IMR-90 (cell line): ENCODE measurements at regions not wholly inside any gene's neighbourhood (a gene's known extent, or its start where the extent isn't known, plus 50 kb on each side); places are given as distances from the start of the nearest gene placed in this dataset.

Source experiments
- ATAC-seq: fragments of 200-7000 bp; cut with Tn5 transposase; 2 replicates; pipeline ENCODE4 v1.9.1; 2020; ENCODE audit warnings: low read depth, mild to moderate bottlenecking, moderate library complexity
- BruUV-seq: library from RNA; stranded (reverse); fragments of 400-500 nt; replicated peaks from 2 replicates; lab custom pipeline; 2021; lab: Mats Ljungman, UMichigan
- CTCF ChIA-PET: fragments of 300-600 bp; formaldehyde crosslinking; extraction: SDS; loops from one replicate; lab custom pipeline; 2021; ENCODE audit warnings: antibody characterized with exemption; lab: Yijun Ruan, JAX
- POLR2A ChIA-PET: fragments of 300-600 bp; sonication (Branson Sonifier 250); formaldehyde crosslinking; loops from one replicate; lab custom pipeline; 2022; ENCODE audit warnings: antibody characterized with exemption; ENCODE audit not compliant: unreplicated experiment; lab: Charles Lee
- DNase-seq: peaks from one replicate; pipeline ENCODE4 v3.0.0; 2013
- H2AFZ ChIP-seq: replicated peaks from 2 replicates; pipeline ENCODE3; 2013; ENCODE audit warnings: low read length, mild to moderate bottlenecking; ENCODE audit not compliant: poor library complexity
- H2AK5ac ChIP-seq: 2 replicates; pipeline ENCODE4 v1.6.1; 2013; ENCODE audit warnings: low read depth, low read length, inconsistent platforms
- H2AK9ac ChIP-seq: replicated peaks from 2 replicates; pipeline ENCODE3; 2013; ENCODE audit warnings: mild to moderate bottlenecking, low read depth, low read length, moderate library complexity; ENCODE audit not compliant: poor library complexity
- H2BK120ac ChIP-seq: 2 replicates; pipeline ENCODE4 v1.6.1; 2013; ENCODE audit warnings: low read depth, low read length, inconsistent platforms
- H2BK15ac ChIP-seq: 3 replicates; pipeline ENCODE4 v1.6.1; 2013; ENCODE audit warnings: low read depth, low read length, inconsistent platforms
- H2BK20ac ChIP-seq: 2 replicates; pipeline ENCODE4 v1.6.1; 2013; ENCODE audit warnings: low read depth, mild to moderate bottlenecking, inconsistent platforms, low read length, moderate library complexity
- H2BK5ac ChIP-seq: 2 replicates; pipeline ENCODE4 v1.6.1; 2013; ENCODE audit warnings: mild to moderate bottlenecking, low read depth, low read length, inconsistent platforms; ENCODE audit not compliant: poor library complexity, severe bottlenecking
- H3K14ac ChIP-seq: replicated peaks from 2 replicates; pipeline ENCODE4 v1.6.1; 2013; ENCODE audit warnings: low read depth, low read length, inconsistent platforms
- H3K18ac ChIP-seq: 2 replicates; pipeline ENCODE4 v1.6.1; 2013; ENCODE audit warnings: low read depth, low read length, control low read depth
- H3K23ac ChIP-seq: 2 replicates; pipeline ENCODE4 v1.6.1; 2013; ENCODE audit warnings: low read depth, low read length, inconsistent platforms
- H3K27ac ChIP-seq: 2 replicates; pipeline ENCODE4 v1.5.1; 2013; ENCODE audit warnings: mild to moderate bottlenecking, control low read depth, low read length; ENCODE audit not compliant: insufficient read depth
- H3K27me3 ChIP-seq: 2 replicates; pipeline ENCODE4 v1.6.1; 2013; ENCODE audit warnings: low read length; ENCODE audit not compliant: control insufficient read depth, insufficient read depth
- H3K36me3 ChIP-seq: 2 replicates; pipeline ENCODE4 v1.6.1; 2013; ENCODE audit warnings: low read length, mixed read lengths; ENCODE audit not compliant: control insufficient read depth, insufficient read depth
- H3K4ac ChIP-seq: 2 replicates; pipeline ENCODE4 v1.6.1; 2013; ENCODE audit warnings: low read depth, low read length, inconsistent platforms
- H3K4me1 ChIP-seq: 2 replicates; pipeline ENCODE4 v1.6.1; 2013; ENCODE audit warnings: low read length, mixed read lengths; ENCODE audit not compliant: control insufficient read depth, insufficient read depth
- H3K4me2 ChIP-seq: 2 replicates; pipeline ENCODE4 v1.6.1; 2013; ENCODE audit warnings: low read depth, mild to moderate bottlenecking, control low read depth, low read length, moderate library complexity
- H3K4me3 ChIP-seq: 2 replicates; pipeline ENCODE4 v1.5.1; 2013; ENCODE audit warnings: low read depth, mild to moderate bottlenecking, control low read depth, low read length, moderate library complexity; ENCODE audit not compliant: insufficient read depth
- H3K56ac ChIP-seq: 2 replicates; pipeline ENCODE4 v1.6.1; 2013; ENCODE audit warnings: low read length, inconsistent platforms; ENCODE audit not compliant: insufficient read depth; ENCODE audit errors: extremely low read depth
- H3K79me1 ChIP-seq, 2 experiments: 2 replicates each; pipeline ENCODE4 v1.6.1; 2013; ENCODE audit warnings: low read length in 2 of 2, inconsistent platforms in 1 of 2, low read depth in 1 of 2
- H3K9ac ChIP-seq: 2 replicates; pipeline ENCODE4 v1.6.1; 2013; ENCODE audit warnings: low read depth, low read length, control low read depth
- H3K9me1 ChIP-seq: 2 replicates; pipeline ENCODE4 v1.6.1; 2013; ENCODE audit warnings: low read length, inconsistent platforms; ENCODE audit not compliant: insufficient read depth
- H3K9me3 ChIP-seq: 2 replicates; pipeline ENCODE4 v1.6.1; 2013; ENCODE audit warnings: low read length; ENCODE audit not compliant: control insufficient read depth, insufficient read depth
- H4K20me1 ChIP-seq: 2 replicates; pipeline ENCODE4 v1.6.1; 2013; ENCODE audit warnings: low read length, inconsistent platforms; ENCODE audit not compliant: insufficient read depth
- H4K5ac ChIP-seq: 2 replicates; pipeline ENCODE4 v1.6.1; 2013; ENCODE audit warnings: mild to moderate bottlenecking, low read depth, low read length, control low read depth
- H4K8ac ChIP-seq, 2 experiments: 2 replicates each; pipeline ENCODE4 v1.6.1; 2013; ENCODE audit warnings: low read depth in 2 of 2, low read length in 2 of 2, control low read depth in 1 of 2, inconsistent platforms in 1 of 2
- H4K91ac ChIP-seq: 2 replicates; pipeline ENCODE4 v1.6.1; 2013; ENCODE audit warnings: low read depth, low read length, inconsistent platforms; ENCODE audit not compliant: insufficient read depth
- BHLHE40 ChIP-seq: fragments of 150-350 bp; IDR thresholded peaks from 2 replicates; pipeline ENCODE4 v1.6.1; 2016; ENCODE audit warnings: mild to moderate bottlenecking, low read depth, low read length
- CEBPB ChIP-seq: IDR thresholded peaks from 2 replicates; pipeline ENCODE4 v1.6.1; 2012; ENCODE audit warnings: low read depth, low read length, improper control_type of control experiment
- CHD1 ChIP-seq: IDR thresholded peaks from 2 replicates; pipeline ENCODE4 v1.6.1; 2012; ENCODE audit warnings: low read depth, low read length, improper control_type of control experiment
- CTCF ChIP-seq: conservative IDR thresholded peaks from 2 replicates; pipeline ENCODE4 v1.5.1; 2012; ENCODE audit warnings: mild to moderate bottlenecking, low read depth, low read length, improper control_type of control experiment
- ELK1 ChIP-seq: fragments of 150-350 bp; IDR thresholded peaks from 2 replicates; pipeline ENCODE4 v1.6.1; 2016; ENCODE audit warnings: low read depth, mild to moderate bottlenecking, low read length, moderate library complexity, borderline replicate concordance
- MAFK ChIP-seq: IDR thresholded peaks from 2 replicates; pipeline ENCODE4 v1.6.1; 2012; ENCODE audit warnings: low read depth, low read length, improper control_type of control experiment
- MAZ ChIP-seq: IDR thresholded peaks from 2 replicates; pipeline ENCODE4 v1.6.1; 2012; ENCODE audit warnings: low read depth, mild to moderate bottlenecking, low read length, improper control_type of control experiment, moderate library complexity, borderline replicate concordance
- MXI1 ChIP-seq: IDR thresholded peaks from 2 replicates; pipeline ENCODE4 v1.6.1; 2012; ENCODE audit warnings: low read depth, mild to moderate bottlenecking, low read length, moderate library complexity, borderline replicate concordance
- POLR2A ChIP-seq: IDR thresholded peaks from 2 replicates; pipeline ENCODE4 v1.6.1; 2012; ENCODE audit warnings: mild to moderate bottlenecking, low read depth, low read length
- RAD21 ChIP-seq: IDR thresholded peaks from 2 replicates; pipeline ENCODE4 v1.6.1; 2012; ENCODE audit warnings: low read length, improper control_type of control experiment
- RCOR1 ChIP-seq: IDR thresholded peaks from 2 replicates; pipeline ENCODE4 v1.6.1; 2012; ENCODE audit warnings: mild to moderate bottlenecking, low read length, improper control_type of control experiment; ENCODE audit not compliant: insufficient replicate concordance
- RFX5 ChIP-seq: IDR thresholded peaks from 2 replicates; pipeline ENCODE4 v1.8.0; 2012; ENCODE audit warnings: low read depth, mild to moderate bottlenecking, low read length, moderate library complexity
- SMC3 ChIP-seq: fragments of 150-350 bp; IDR thresholded peaks from 2 replicates; pipeline ENCODE4 v1.6.1; 2016; ENCODE audit warnings: low read depth, mild to moderate bottlenecking, antibody characterized with exemption, low read length, moderate library complexity
- USF2 ChIP-seq: fragments of 150-350 bp; IDR thresholded peaks from 2 replicates; pipeline ENCODE4 v1.6.1; 2017; ENCODE audit warnings: mild to moderate bottlenecking, antibody characterized with exemption, low read length, low read depth
- WGBS, 2 experiments: methylation state at CpG; one replicate each; pipeline versions ENCODE4 v1.1.5 to v1.1.7; 2013; ENCODE audit warnings: missing lambda C conversion rate in 2 of 2; ENCODE audit not compliant: insufficient read length in 1 of 2; ENCODE audit errors: extremely low coverage in 2 of 2; 5-methylcytosine and 5-hydroxymethylcytosine counted together
- dilution Hi-C: fragments of 300-500 bp; cut with HindIII; formaldehyde crosslinking; loops from one replicate; pipeline ENCODE4 v1.14.3; 2018; ENCODE audit warnings: low sequenced_read_pairs; ENCODE audit not compliant: unreplicated experiment
- in situ Hi-C: fragments of 300-500 bp; cut with MboI; formaldehyde crosslinking; loops from 3 replicates; pipeline ENCODE4 v1.14.3; 2019; ENCODE audit warnings: low sequenced_read_pairs, inconsistent platforms, mixed read lengths
- intact Hi-C: fragments of 100-400 bp; cut with micrococcal nuclease; formaldehyde crosslinking; loops from 2 replicates; pipeline ENCODE4 v1.10.0; 2022

GRCh38 chr9:118729981-118730380, 639.3 kb downstream of the BRINP1 start:
- in situ Hi-C loops, result no loop called here
- no peaks in the 10 kb centered on the region for H3K27me3 ChIP-seq
- H3K9me1 ChIP-seq, result no peaks in the 10 kb centered on the region
- H2AK9ac ChIP-seq, result no peak overlapping the region
- H3K27ac ChIP-seq, result no peak overlapping the region
- no peak for DNase-seq
- no peaks in the 10 kb centered on the region for H3K36me3 ChIP-seq
- TF ChIP-seq CEBPB (no peak), USF2 (no peak), CTCF (no peak), MXI1 (no peak), BHLHE40 (no peak), ELK1 (no peak), SMC3 (no peak), CHD1 (no peak), MAFK (no peak), RFX5 (no peak), RCOR1 (no peak), RAD21 (no peak), MAZ (no peak), POLR2A (no peak)
- H3K79me1 ChIP-seq, result no peaks in the 10 kb centered on the region
- no peak overlapping the region for H4K91ac ChIP-seq
- ChIA-PET CTCF (no interaction called here), POLR2A (no interaction called here)
- peaks cover 11% of the 10 kb centered on the region for H3K9me3 ChIP-seq
- no peak overlapping the region for H3K9ac ChIP-seq
- WGBS, 2 experiments, result no CpG with 5 or more reads among the region's 2 CpGs
- H3K14ac ChIP-seq, result no peak overlapping the region
- intact Hi-C loops, result no loop called here
- no peaks in the 10 kb centered on the region for H3K4me1 ChIP-seq
- no peak overlapping the region for H2BK120ac ChIP-seq
- no peak for ATAC-seq
- H3K4me2 ChIP-seq, result no peak overlapping the region
- H3K56ac ChIP-seq, result no peak overlapping the region
- H3K4me3 ChIP-seq, result no peak overlapping the region
- H2BK20ac ChIP-seq, result no peak overlapping the region
- dilution Hi-C loops, result no loop called here
- no peak overlapping the region for H2AFZ ChIP-seq
- H4K20me1 ChIP-seq, result no peaks in the 10 kb centered on the region
- no peak overlapping the region for H4K5ac ChIP-seq
- no peak overlapping the region for H3K4ac ChIP-seq
- H3K23ac ChIP-seq, result no peak overlapping the region
- H3K18ac ChIP-seq, result no peak overlapping the region
- H2AK5ac ChIP-seq, result no peak overlapping the region
- H4K8ac ChIP-seq, result no peak overlapping the region
- H2BK5ac ChIP-seq, result no peak overlapping the region
- H2BK15ac ChIP-seq, result no peak overlapping the region
- no TSS peak for BruUV-seq
